ENCODE measurements at regions not wholly inside any gene's neighbourhood (a gene's known extent, or its start where the extent isn't known, plus 50 kb on each side); places are given as distances from the start of the nearest gene placed in this dataset.
A peak's percentile ranks its signal among the peaks of the same experiment; 100 is the strongest.
"Not testable (repeated sequence)": the region's sequence is repeated elsewhere in the genome, so short reads cannot be mapped to it uniquely, and the experiment has no call there.

DNA sequence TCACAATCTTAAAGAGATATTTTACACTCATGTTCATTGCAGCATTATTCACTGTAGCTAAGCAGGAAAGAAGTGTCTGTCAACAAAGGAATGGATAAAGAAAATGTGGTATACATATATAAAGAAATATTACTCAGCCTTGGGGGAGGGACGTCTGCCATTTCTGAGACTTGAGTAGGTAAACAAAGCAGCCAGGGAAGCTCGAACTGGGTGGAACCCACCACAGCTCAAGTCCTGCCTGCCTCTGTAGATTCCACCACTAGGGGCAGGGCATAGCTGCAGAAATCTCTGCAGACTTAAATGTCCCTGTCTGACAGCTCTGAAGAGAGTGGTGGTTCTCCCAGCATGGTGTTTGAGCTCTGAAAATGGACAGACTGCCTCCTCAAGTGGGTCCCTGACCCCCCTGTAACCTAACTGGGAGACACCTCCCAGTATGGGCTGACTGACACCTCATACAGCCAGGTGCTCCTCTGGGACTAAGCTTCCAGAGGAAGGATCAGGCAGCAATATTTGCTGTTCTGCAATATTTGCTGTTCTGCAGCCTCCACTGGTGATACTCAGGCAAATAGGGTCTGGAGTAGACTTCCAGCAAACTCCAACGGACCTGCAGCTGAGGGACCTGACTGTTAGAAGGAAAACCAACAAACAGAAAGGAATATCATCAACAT lies 183.3 kb upstream of the SSTR4 start:
- H3K4me3 ChIP-seq (ENCODE audit: low read depth, low read length); H3K36me3 ChIP-seq; H3K9me3 ChIP-seq; DNase-seq; H3K4me1 ChIP-seq; H3K27me3 ChIP-seq: not testable (repeated sequence)
- TF ChIP-seq CTCF (IDR thresholded peaks at IDR 0.05; ENCODE audit: low read depth, low read length) = peak; percentile 30; the same call in 1 of the 2 replicates

DNA sequence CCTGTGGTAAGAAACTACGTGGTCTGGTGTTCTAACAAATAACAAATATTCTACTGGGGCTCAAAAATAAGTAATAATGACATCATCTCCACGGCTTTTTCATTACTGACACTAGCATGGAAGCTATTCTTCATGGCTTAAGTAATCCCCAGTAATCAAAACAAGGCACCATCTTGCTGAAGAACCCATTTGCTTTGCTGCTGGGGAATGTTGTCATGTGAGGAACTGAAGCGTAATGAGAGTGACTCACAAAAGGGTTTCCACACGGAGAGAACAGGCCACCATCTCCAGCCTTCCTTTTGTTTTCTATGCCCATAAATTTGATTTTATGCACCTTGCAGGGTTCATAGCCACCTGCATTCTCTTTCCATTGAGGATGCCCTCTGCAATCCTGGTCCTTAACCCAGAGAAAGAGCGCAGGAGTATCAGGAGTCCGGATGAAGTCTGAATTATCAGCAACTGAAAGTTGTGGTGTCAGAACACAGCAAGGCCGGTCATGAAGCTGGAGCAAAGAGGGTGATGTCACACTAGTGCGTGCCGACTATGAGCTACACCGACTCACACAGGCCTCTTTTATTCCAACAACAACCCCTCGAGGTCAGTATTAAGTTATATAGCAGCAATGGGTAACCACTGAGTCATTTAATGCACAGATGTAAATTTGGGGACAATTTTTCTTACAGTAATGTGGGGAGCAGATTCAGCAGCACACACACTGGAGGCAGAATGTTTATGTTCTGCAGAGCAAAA lies 173.7 kb upstream of the SSTR4 start:
- Histone ChIP-seq H3K4me1 (no peaks in the 10 kb centered on the region), H3K36me3 (no peaks in the 10 kb centered on the region), H3K27me3 (no peaks in the 10 kb centered on the region), H3K9me3 (no peaks in the 10 kb centered on the region), H3K4me3 (ENCODE audit: low read depth, low read length) (no peak overlapping the region)
- no peak for DNase-seq
- TF ChIP-seq CTCF (IDR thresholded peaks at IDR 0.05; ENCODE audit: low read depth, low read length) = no peak

GRCh38 chr20:22861990-22862389 lies 173.1 kb upstream of the SSTR4 start:
- DNase-seq = no peak
- Histone ChIP-seq H3K36me3 (no peaks in the 10 kb centered on the region), H3K9me3 (no peaks in the 10 kb centered on the region), H3K27me3 (no peaks in the 10 kb centered on the region), H3K4me1 (no peaks in the 10 kb centered on the region), H3K4me3 (ENCODE audit: low read depth, low read length) (no peak overlapping the region)
- no peak for TF ChIP-seq CTCF (IDR thresholded peaks at IDR 0.05; ENCODE audit: low read depth, low read length)

DNA sequence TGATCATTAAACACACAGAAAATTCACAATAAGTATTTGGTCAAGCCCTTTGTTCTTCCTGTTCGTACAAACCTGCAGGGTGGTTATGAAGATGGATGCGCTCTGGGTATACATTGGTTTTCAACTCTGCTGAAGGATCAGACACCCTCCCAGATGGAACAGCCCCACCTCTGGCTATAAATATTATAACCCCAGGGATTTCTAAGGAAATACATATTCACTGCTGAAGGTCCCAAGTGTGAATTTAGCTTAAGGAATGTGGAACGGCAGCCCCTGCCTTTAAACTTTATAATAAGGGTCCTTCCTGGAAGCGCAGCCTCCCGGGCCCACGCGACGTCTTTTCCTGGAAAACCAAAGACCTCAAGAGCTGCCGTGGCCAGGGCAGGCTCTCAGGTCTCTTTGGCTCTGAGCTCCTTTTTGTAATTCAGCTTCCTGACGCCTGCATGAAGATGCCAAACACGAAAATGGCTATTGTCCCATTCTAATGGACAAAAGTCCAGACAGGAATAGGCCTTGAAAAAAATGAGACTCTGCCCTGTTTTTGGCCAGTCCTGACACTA lies 172.4 kb upstream of the SSTR4 start:
- Histone ChIP-seq H3K9me3 (no peaks in the 10 kb centered on the region), H3K27me3 (no peaks in the 10 kb centered on the region), H3K4me3 (ENCODE audit: low read depth, low read length) (no peak overlapping the region), H3K36me3 (no peaks in the 10 kb centered on the region), H3K4me1 (no peaks in the 10 kb centered on the region)
- no peak for TF ChIP-seq CTCF (IDR thresholded peaks at IDR 0.05; ENCODE audit: low read depth, low read length)
- DNase-seq = no peak

GRCh38 chr20:22863826-22864225 lies 171.3 kb upstream of the SSTR4 start:
- Histone ChIP-seq H3K9me3 (no peaks in the 10 kb centered on the region), H3K36me3 (no peaks in the 10 kb centered on the region), H3K4me3 (ENCODE audit: low read depth, low read length) (no peak overlapping the region), H3K4me1 (no peaks in the 10 kb centered on the region), H3K27me3 (no peaks in the 10 kb centered on the region)
- no peak for TF ChIP-seq CTCF (IDR thresholded peaks at IDR 0.05; ENCODE audit: low read depth, low read length)
- no peak for DNase-seq

GRCh38 chr20:22866812-22867341 lies 168.2 kb upstream of the SSTR4 start:
- TF ChIP-seq CTCF (IDR thresholded peaks at IDR 0.05; ENCODE audit: low read depth, low read length) = no peak
- no peaks in the 10 kb centered on the region for H3K36me3 ChIP-seq
- no peaks in the 10 kb centered on the region for H3K4me1 ChIP-seq
- no peak overlapping the region for H3K4me3 ChIP-seq (ENCODE audit: low read depth, low read length)
- H3K9me3 ChIP-seq = no peaks in the 10 kb centered on the region
- H3K27me3 ChIP-seq = no peaks in the 10 kb centered on the region
- no peak for DNase-seq
